ENCODE measurements at regions not wholly inside any gene's neighbourhood (a gene's known extent, or its start where the extent isn't known, plus 50 kb on each side); places are given as distances from the start of the nearest gene placed in this dataset.

GRCh38 chr4:135775909-135776308 lies 1574.3 kb upstream of the PABPC4L start:
- TF ChIP-seq, protein P1, sequence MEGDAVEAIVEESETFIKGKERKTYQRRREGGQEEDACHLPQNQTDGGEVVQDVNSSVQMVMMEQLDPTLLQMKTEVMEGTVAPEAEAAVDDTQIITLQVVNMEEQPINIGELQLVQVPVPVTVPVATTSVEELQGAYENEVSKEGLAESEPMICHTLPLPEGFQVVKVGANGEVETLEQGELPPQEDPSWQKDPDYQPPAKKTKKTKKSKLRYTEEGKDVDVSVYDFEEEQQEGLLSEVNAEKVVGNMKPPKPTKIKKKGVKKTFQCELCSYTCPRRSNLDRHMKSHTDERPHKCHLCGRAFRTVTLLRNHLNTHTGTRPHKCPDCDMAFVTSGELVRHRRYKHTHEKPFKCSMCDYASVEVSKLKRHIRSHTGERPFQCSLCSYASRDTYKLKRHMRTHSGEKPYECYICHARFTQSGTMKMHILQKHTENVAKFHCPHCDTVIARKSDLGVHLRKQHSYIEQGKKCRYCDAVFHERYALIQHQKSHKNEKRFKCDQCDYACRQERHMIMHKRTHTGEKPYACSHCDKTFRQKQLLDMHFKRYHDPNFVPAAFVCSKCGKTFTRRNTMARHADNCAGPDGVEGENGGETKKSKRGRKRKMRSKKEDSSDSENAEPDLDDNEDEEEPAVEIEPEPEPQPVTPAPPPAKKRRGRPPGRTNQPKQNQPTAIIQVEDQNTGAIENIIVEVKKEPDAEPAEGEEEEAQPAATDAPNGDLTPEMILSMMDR (IDR thresholded peaks at IDR 0.05), result no peak
- TF ChIP-seq POLR2A (IDR thresholded peaks at IDR 0.05), result no peak
